ENCODE measurements at regions not wholly inside any gene's neighbourhood (a gene's known extent, or its start where the extent isn't known, plus 50 kb on each side); places are given as distances from the start of the nearest gene placed in this dataset.
"Not testable (repeated sequence)": the region's sequence is repeated elsewhere in the genome, so short reads cannot be mapped to it uniquely, and the experiment has no call there.

DNA sequence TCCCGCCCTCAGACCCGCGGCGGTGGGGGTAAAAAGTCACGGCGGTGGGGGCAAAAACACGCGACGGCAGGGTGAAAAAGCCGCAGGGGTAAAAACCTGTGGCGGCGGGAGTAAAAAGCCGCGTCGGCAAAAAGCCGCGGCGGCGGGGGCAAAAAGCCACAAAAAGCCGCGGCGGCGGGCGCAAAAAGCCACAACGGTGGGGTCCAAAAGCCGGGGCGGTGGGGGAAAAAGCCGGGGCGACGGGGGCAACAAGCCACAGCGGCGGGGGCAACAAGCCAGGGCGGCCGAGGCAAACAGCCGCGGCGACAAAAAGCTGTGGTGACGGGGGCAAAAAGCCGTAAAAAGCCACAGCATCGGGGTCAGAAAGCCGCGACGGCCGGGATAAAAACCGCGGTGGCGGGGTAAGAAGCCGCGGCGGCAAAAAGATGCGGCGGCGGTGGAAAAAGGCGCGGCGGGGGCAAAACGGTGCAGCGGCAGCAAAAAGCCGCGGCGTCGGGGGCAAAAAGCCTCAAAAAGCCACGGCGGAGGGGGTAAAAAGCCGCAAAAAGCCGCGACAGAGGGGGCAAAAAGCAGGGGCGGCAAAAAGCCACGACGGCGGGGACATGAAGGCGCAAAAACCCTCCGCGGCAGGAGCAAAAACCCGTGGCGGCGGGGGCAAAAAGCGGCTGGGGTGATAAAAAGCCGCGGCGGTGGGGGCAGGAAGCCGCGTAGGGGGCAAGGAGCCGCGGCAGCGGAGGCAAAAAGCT is 168.3 kb upstream of the TP53TG3D start:
- TF ChIP-seq POLR2A (IDR thresholded peaks at IDR 0.05; ENCODE audit: low read length); GATA1 (IDR thresholded peaks at IDR 0.05; ENCODE audit: low read depth, low read length): not testable (repeated sequence)

All from erythroblast (primary cell).